ENCODE measurements at regions not wholly inside any gene's neighbourhood (a gene's known extent, or its start where the extent isn't known, plus 50 kb on each side); places are given as distances from the start of the nearest gene placed in this dataset.

- no peak overlapping the region for H3K27ac ChIP-seq (ENCODE audit: control insufficient read depth, insufficient read depth, low read length)
- no peaks in the 10 kb centered on the region for H3K27me3 ChIP-seq (ENCODE audit: control insufficient read depth, extremely low read depth, insufficient read depth, low read length)
- H3K4me2 ChIP-seq (ENCODE audit: control insufficient read depth, extremely low read depth, insufficient read depth, low read depth, low read length), result no peak overlapping the region
- H2AFZ ChIP-seq (ENCODE audit: control insufficient read depth, low read length), result no peak overlapping the region
- H3K9ac ChIP-seq (ENCODE audit: control insufficient read depth, extremely low read depth, insufficient read depth, low read length), result no peak overlapping the region
- H4K20me1 ChIP-seq (ENCODE audit: control insufficient read depth, extremely low read depth, insufficient read depth, low read length), result no peaks in the 10 kb centered on the region
- no peak for FAIRE-seq
- H3K9me3 ChIP-seq (ENCODE audit: control insufficient read depth, low read depth, low read length), result no peaks in the 10 kb centered on the region
- dilution Hi-C loops (cut with MboI; ENCODE audit: extremely low pct_ligation_motif_present, low sequenced_read_pairs), result no loop called here
- H3K4me1 ChIP-seq (ENCODE audit: control insufficient read depth, extremely low read depth, insufficient read depth, low read length), result no peaks in the 10 kb centered on the region
- no peak for DNase-seq (ENCODE audit: low read depth, low spot score)
- no peaks in the 10 kb centered on the region for H3K36me3 ChIP-seq (ENCODE audit: control insufficient read depth in 2 of 2, extremely low read depth in 1 of 2, insufficient read depth in 2 of 2, low read length in 2 of 2)
- H3K79me2 ChIP-seq (ENCODE audit: control insufficient read depth, insufficient read depth, low read length), result no peaks in the 10 kb centered on the region
- TF ChIP-seq, protein P1, sequence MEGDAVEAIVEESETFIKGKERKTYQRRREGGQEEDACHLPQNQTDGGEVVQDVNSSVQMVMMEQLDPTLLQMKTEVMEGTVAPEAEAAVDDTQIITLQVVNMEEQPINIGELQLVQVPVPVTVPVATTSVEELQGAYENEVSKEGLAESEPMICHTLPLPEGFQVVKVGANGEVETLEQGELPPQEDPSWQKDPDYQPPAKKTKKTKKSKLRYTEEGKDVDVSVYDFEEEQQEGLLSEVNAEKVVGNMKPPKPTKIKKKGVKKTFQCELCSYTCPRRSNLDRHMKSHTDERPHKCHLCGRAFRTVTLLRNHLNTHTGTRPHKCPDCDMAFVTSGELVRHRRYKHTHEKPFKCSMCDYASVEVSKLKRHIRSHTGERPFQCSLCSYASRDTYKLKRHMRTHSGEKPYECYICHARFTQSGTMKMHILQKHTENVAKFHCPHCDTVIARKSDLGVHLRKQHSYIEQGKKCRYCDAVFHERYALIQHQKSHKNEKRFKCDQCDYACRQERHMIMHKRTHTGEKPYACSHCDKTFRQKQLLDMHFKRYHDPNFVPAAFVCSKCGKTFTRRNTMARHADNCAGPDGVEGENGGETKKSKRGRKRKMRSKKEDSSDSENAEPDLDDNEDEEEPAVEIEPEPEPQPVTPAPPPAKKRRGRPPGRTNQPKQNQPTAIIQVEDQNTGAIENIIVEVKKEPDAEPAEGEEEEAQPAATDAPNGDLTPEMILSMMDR (optimal IDR thresholded peaks at IDR 0.05 in 1 of 3, IDR thresholded peaks at IDR 0.05 in 1 of 3, conservative IDR thresholded peaks at IDR 0.05 in 1 of 3; ENCODE audit: extremely low read depth in 1 of 3, insufficient read depth in 2 of 3, low read length in 3 of 3), result no peak
- TF ChIP-seq EZH2 (IDR thresholded peaks at IDR 0.05; ENCODE audit: low read length), result no peak
- no peaks in the 10 kb centered on the region for H3K9me1 ChIP-seq (ENCODE audit: control insufficient read depth, extremely low read depth, insufficient read depth, low read length)
- H3K4me3 ChIP-seq (ENCODE audit: control insufficient read depth in 2 of 3, extremely low read depth in 1 of 3, insufficient read depth in 2 of 3, low read depth in 1 of 3, low read length in 3 of 3), result no peak overlapping the region
These were observed 153.6 kb upstream of the NRXN3 start for GRCh38 chr14:78016532-78016931.

DNA sequence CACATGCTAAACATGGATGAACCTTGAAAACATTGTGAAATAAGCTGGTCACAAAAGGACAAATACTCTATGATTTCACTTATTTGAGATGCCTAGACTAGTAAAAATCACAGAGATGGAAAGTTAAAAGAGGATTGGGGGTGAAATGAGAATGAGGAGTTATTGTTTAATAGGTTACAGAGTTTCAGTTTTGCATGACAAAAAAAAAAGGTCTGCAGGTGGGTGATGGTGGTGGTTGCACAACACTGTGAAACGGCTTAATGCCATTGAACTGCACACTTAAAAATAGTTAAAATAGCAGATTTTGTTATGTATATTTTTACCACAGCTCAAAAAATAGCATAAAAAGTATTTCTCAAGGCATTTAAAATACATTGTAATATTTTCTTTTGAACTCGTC, 151.9 kb upstream of the NRXN3 start:
- dilution Hi-C loops (cut with MboI; ENCODE audit: extremely low pct_ligation_motif_present, low sequenced_read_pairs), result no loop called here
- no peak overlapping the region for H2AFZ ChIP-seq (ENCODE audit: control insufficient read depth, low read length)
- FAIRE-seq, result no peak

More for the DNA sequence above, 151.9 kb upstream of the NRXN3 start:
- DNase-seq (ENCODE audit: low read depth, low spot score), result no peak
- no peaks in the 10 kb centered on the region for H3K4me1 ChIP-seq (ENCODE audit: control insufficient read depth, extremely low read depth, insufficient read depth, low read length)
- no peak overlapping the region for H3K9ac ChIP-seq (ENCODE audit: control insufficient read depth, extremely low read depth, insufficient read depth, low read length)
- no peak overlapping the region for H3K4me2 ChIP-seq (ENCODE audit: control insufficient read depth, extremely low read depth, insufficient read depth, low read depth, low read length)
- H4K20me1 ChIP-seq (ENCODE audit: control insufficient read depth, extremely low read depth, insufficient read depth, low read length), result no peaks in the 10 kb centered on the region
- H3K27ac ChIP-seq (ENCODE audit: control insufficient read depth, insufficient read depth, low read length), result no peak overlapping the region
- no peak overlapping the region for H3K4me3 ChIP-seq (ENCODE audit: control insufficient read depth in 2 of 3, extremely low read depth in 1 of 3, insufficient read depth in 2 of 3, low read depth in 1 of 3, low read length in 3 of 3)
- no peaks in the 10 kb centered on the region for H3K9me1 ChIP-seq (ENCODE audit: control insufficient read depth, extremely low read depth, insufficient read depth, low read length)
- no peaks in the 10 kb centered on the region for H3K27me3 ChIP-seq (ENCODE audit: control insufficient read depth, extremely low read depth, insufficient read depth, low read length)
- H3K79me2 ChIP-seq (ENCODE audit: control insufficient read depth, insufficient read depth, low read length), result no peaks in the 10 kb centered on the region
- no peak for TF ChIP-seq EZH2 (IDR thresholded peaks at IDR 0.05; ENCODE audit: low read length)
- TF ChIP-seq, protein P1 (optimal IDR thresholded peaks at IDR 0.05 in 1 of 3, IDR thresholded peaks at IDR 0.05 in 1 of 3, conservative IDR thresholded peaks at IDR 0.05 in 1 of 3; ENCODE audit: extremely low read depth in 1 of 3, insufficient read depth in 2 of 3, low read length in 3 of 3), result no peak
- no peaks in the 10 kb centered on the region for H3K36me3 ChIP-seq (ENCODE audit: control insufficient read depth in 2 of 2, extremely low read depth in 1 of 2, insufficient read depth in 2 of 2, low read length in 2 of 2)
- H3K9me3 ChIP-seq (ENCODE audit: control insufficient read depth, low read depth, low read length), result no peaks in the 10 kb centered on the region

Data from keratinocyte (primary cell).